ENCODE measurements at regions not wholly inside any gene's neighbourhood (a gene's known extent, or its start where the extent isn't known, plus 50 kb on each side); places are given as distances from the start of the nearest gene placed in this dataset.
A peak's percentile ranks its signal among the peaks of the same experiment; 100 is the strongest.
"Not testable (repeated sequence)": the region's sequence is repeated elsewhere in the genome, so short reads cannot be mapped to it uniquely, and the experiment has no call there.

DNA sequence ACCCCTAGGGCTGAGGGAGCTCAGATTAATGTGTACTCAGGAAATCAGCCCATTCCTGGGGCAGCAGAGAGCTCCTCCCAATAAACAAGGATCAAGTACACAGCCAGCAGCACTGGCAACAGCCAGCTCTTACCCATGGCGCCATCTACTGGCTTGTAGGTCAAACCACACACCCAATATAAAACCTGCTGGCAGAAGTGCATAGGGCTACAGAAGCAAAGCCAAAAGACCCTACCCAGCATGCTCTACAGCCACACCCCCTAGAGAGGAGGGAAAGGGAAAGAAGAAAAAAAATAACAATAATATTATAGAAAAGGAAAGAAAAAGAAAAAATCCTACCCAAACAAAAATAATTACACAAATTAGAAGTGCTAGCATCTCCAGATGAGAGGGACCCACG, 127.5 kb upstream of the PABPC3 start:
- TF ChIP-seq, protein P1, sequence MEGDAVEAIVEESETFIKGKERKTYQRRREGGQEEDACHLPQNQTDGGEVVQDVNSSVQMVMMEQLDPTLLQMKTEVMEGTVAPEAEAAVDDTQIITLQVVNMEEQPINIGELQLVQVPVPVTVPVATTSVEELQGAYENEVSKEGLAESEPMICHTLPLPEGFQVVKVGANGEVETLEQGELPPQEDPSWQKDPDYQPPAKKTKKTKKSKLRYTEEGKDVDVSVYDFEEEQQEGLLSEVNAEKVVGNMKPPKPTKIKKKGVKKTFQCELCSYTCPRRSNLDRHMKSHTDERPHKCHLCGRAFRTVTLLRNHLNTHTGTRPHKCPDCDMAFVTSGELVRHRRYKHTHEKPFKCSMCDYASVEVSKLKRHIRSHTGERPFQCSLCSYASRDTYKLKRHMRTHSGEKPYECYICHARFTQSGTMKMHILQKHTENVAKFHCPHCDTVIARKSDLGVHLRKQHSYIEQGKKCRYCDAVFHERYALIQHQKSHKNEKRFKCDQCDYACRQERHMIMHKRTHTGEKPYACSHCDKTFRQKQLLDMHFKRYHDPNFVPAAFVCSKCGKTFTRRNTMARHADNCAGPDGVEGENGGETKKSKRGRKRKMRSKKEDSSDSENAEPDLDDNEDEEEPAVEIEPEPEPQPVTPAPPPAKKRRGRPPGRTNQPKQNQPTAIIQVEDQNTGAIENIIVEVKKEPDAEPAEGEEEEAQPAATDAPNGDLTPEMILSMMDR (IDR thresholded peaks at IDR 0.05) = peak in 4 of 7 experiments; percentile 14 to 59 (median 32)
- not testable (repeated sequence) for TF ChIP-seq POLR2A (IDR thresholded peaks at IDR 0.05)

All from body of pancreas (tissue), 4 donors.